Pulmonary artery endothelial cell (primary cell): ENCODE measurements at regions not wholly inside any gene's neighbourhood (a gene's known extent, or its start where the extent isn't known, plus 50 kb on each side); places are given as distances from the start of the nearest gene placed in this dataset.
"Not testable (repeated sequence)": the region's sequence is repeated elsewhere in the genome, so short reads cannot be mapped to it uniquely, and the experiment has no call there.

ENCODE experiments used
- DNase-seq: peaks from one replicate; pipeline ENCODE4 v3.0.0-alpha.2; 2011; ENCODE audit warnings: low read depth, low spot score

GRCh38 chr15:62320259-62320658 is 155.2 kb upstream of the C2CD4B start:
- DNase-seq: no peak

- DNase-seq: no peak
Observed at GRCh38 chr15:62323353-62323890, 158.3 kb upstream of the C2CD4B start.

GRCh38 chr15:62324382-62324781 is 159.3 kb upstream of the C2CD4B start:
- DNase-seq: no peak

- DNase-seq: no peak
Observed at GRCh38 chr15:62325597-62325996, 160.5 kb upstream of the C2CD4B start.

- no peak for DNase-seq
Observed at GRCh38 chr15:62326460-62327011, 161.5 kb upstream of the C2CD4B start.

GRCh38 chr15:62327406-62327805 is 162.3 kb upstream of the C2CD4B start:
- no peak for DNase-seq

- not testable (repeated sequence) for DNase-seq
Observed at GRCh38 chr15:62332472-62332871, 167.4 kb upstream of the C2CD4B start.

GRCh38 chr15:62334536-62334935 is 169.5 kb upstream of the C2CD4B start:
- DNase-seq: no peak

GRCh38 chr15:62337934-62338333 is 172.8 kb upstream of the C2CD4B start:
- no peak for DNase-seq

- no peak for DNase-seq
Observed at GRCh38 chr15:62338497-62338896, 173.4 kb upstream of the C2CD4B start.

GRCh38 chr15:62342959-62343358 is 177.9 kb upstream of the C2CD4B start:
- no peak for DNase-seq

GRCh38 chr15:62343397-62343796 is 178.3 kb upstream of the C2CD4B start:
- no peak for DNase-seq

- DNase-seq: peak; percentile 27
Observed at GRCh38 chr15:62344806-62345539, 179.9 kb upstream of the C2CD4B start.

GRCh38 chr15:62346168-62346567 is 181.1 kb upstream of the C2CD4B start:
- no peak for DNase-seq

- no peak for DNase-seq
Observed at GRCh38 chr15:62348118-62348517, 183.0 kb upstream of the C2CD4B start.

- DNase-seq: no peak
Observed at GRCh38 chr15:62348623-62349022, 183.5 kb upstream of the C2CD4B start.

GRCh38 chr15:62352817-62353216 is 187.7 kb upstream of the C2CD4B start:
- DNase-seq: no peak

GRCh38 chr15:62357431-62357830 is 192.3 kb upstream of the C2CD4B start:
- no peak for DNase-seq

GRCh38 chr15:62359416-62359815 is 194.3 kb upstream of the C2CD4B start:
- no peak for DNase-seq

- no peak for DNase-seq
Observed at GRCh38 chr15:62360332-62361097, 195.4 kb upstream of the C2CD4B start.

- no peak for DNase-seq
Observed at GRCh38 chr15:62362144-62362543, 197.1 kb upstream of the C2CD4B start.

- no peak for DNase-seq
Observed at GRCh38 chr15:62362608-62363007, 197.5 kb upstream of the C2CD4B start.
